Colonic mucosa (tissue), 4 donors: ENCODE measurements at regions not wholly inside any gene's neighbourhood (a gene's known extent, or its start where the extent isn't known, plus 50 kb on each side); places are given as distances from the start of the nearest gene placed in this dataset.

ENCODE experiments used
- DNase-seq: peaks from one replicate; pipeline ENCODE4 v3.0.0-alpha.2; 2020
- H3K27ac ChIP-seq: fragments of 200-600 bp; one replicate; pipeline ENCODE4 v1.8.0; 2021
- H3K27me3 ChIP-seq: fragments of 200-600 bp; one replicate; pipeline ENCODE4 v1.8.0; 2021
- H3K36me3 ChIP-seq: fragments of 200-600 bp; one replicate; pipeline ENCODE4 v1.8.0; 2021
- H3K4me1 ChIP-seq: fragments of 200-600 bp; one replicate; pipeline ENCODE4 v1.8.0; 2021; ENCODE audit warnings: mild to moderate bottlenecking
- H3K4me3 ChIP-seq: fragments of 200-600 bp; one replicate; pipeline ENCODE4 v1.8.0; 2021
- H3K9ac ChIP-seq, 2 donors: one replicate each; pipeline ENCODE4 v1.7.0; 2013; ENCODE audit warnings: control low read depth in 2 of 2, low read depth in 2 of 2, low read length in 2 of 2
- H3K9me3 ChIP-seq: fragments of 200-600 bp; one replicate; pipeline ENCODE4 v1.8.0; 2021
- intact Hi-C: fragments of 100-400 bp; cut with DNase I; formaldehyde crosslinking; loops from one replicate; pipeline ENCODE4 v1.14.1; 2022
- TF ChIP-seq, protein P1 (sequence below): fragments of 200-600 bp; IDR thresholded peaks from one replicate; pipeline ENCODE4 v1.8.0; 2022; ENCODE audit warnings: antibody characterized with exemption, mild to moderate bottlenecking
- donor health status: healthy.
- donor health status: DM: no; HTN: no; CAD: no.
- donor health status: DM: no; HTN: no; CAD: no.

DNA sequence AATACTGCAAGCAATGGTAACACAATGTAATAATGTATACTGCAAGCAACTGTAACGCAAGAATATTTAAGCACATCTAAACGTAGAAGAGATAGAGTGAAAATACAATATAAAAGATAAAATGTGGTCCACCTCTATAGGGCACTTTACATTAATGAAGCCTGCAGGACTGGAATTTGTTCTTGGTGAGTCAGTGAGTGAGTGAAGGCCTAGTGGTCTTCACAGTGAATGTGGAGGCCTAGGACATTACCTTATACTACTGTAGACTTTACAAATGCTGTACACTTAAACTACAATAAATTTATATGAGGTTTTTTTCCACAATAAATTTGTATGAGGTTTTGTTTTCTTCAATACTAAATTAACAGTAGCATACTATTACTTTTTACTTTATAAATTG is 287.4 kb upstream of the SNX7 start:
- no peaks in the 10 kb centered on the region for H3K9me3 ChIP-seq
- no peak for DNase-seq
- no peak overlapping the region for H3K27ac ChIP-seq
- intact Hi-C loops = no loop called here
- H3K9ac ChIP-seq = no peak overlapping the region
- no peaks in the 10 kb centered on the region for H3K4me1 ChIP-seq
- TF ChIP-seq, protein P1, sequence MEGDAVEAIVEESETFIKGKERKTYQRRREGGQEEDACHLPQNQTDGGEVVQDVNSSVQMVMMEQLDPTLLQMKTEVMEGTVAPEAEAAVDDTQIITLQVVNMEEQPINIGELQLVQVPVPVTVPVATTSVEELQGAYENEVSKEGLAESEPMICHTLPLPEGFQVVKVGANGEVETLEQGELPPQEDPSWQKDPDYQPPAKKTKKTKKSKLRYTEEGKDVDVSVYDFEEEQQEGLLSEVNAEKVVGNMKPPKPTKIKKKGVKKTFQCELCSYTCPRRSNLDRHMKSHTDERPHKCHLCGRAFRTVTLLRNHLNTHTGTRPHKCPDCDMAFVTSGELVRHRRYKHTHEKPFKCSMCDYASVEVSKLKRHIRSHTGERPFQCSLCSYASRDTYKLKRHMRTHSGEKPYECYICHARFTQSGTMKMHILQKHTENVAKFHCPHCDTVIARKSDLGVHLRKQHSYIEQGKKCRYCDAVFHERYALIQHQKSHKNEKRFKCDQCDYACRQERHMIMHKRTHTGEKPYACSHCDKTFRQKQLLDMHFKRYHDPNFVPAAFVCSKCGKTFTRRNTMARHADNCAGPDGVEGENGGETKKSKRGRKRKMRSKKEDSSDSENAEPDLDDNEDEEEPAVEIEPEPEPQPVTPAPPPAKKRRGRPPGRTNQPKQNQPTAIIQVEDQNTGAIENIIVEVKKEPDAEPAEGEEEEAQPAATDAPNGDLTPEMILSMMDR = no peak
- no peaks in the 10 kb centered on the region for H3K36me3 ChIP-seq
- H3K4me3 ChIP-seq = no peak overlapping the region
- no peaks in the 10 kb centered on the region for H3K27me3 ChIP-seq

DNA sequence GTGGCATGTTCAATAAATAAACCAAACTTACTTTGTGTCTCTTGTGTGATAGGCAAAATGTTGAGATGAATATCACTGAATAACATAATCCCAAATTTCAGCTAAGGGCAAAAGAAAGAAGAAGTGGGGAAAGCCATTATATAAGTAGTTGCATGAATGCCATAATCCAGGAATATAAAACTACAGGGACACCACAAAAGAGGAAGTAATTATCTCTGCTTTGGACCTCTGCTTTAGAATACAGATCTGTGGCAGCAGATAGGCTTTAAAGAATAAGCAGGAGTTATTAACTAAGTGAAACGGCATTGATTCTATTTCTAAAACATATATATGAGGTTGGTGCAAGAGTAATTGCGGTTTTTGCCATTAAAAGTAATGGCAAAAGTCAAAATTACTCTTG is 288.5 kb upstream of the SNX7 start:
- H3K4me1 ChIP-seq = no peaks in the 10 kb centered on the region
- intact Hi-C loops = no loop called here
- H3K27me3 ChIP-seq = no peaks in the 10 kb centered on the region
- DNase-seq = no peak
- H3K9ac ChIP-seq = no peak overlapping the region
- TF ChIP-seq, protein P1 = no peak
- no peaks in the 10 kb centered on the region for H3K9me3 ChIP-seq
- H3K4me3 ChIP-seq = no peak overlapping the region
- H3K27ac ChIP-seq = no peak overlapping the region
- H3K36me3 ChIP-seq = no peaks in the 10 kb centered on the region

DNA sequence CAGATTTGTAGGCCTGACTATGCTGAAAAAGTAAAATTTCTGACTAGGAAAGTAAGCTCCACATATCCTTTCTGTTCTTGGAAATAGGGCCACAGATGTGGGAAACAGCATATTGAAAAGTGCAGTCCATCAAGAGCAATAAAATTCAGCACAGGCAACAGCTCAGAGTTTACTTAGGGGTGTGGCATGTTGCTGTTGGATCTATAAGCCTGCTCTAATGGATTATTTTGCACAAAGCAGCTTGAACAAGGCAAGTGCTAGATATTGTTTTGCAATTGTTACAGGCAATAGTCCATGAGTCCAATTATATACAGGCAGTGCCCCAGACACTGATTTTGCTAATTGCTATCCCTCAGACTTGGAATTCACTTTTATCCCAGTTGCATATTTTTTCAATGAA is 289.8 kb upstream of the SNX7 start:
- TF ChIP-seq, protein P1 = no peak
- Histone ChIP-seq H3K9me3 (no peaks in the 10 kb centered on the region), H3K27ac (no peak overlapping the region), H3K27me3 (no peaks in the 10 kb centered on the region), H3K36me3 (no peaks in the 10 kb centered on the region), H3K4me3 (no peak overlapping the region), H3K4me1 (no peaks in the 10 kb centered on the region), H3K9ac (no peak overlapping the region)
- intact Hi-C loops = no loop called here
- no peak for DNase-seq

DNA sequence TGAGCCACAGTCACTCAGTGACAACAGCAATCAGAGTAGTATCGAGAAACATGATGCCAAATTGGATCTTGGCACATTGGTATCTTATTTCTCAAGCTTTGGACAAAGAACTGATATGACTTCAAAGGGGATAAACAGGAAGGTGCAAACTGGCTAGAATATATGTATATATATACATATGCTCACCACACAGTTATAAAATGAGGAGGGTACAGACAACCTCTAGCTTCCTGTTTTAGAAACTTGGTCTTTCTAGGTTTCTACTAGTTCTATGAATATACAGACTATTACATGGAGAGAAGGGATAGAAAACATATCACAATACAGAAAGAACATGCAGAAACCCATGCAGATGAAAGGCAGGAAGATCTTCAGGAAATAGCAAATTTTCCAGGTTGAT is 292.1 kb upstream of the SNX7 start:
- DNase-seq = no peak
- no peak overlapping the region for H3K27ac ChIP-seq
- H3K4me3 ChIP-seq = no peak overlapping the region
- intact Hi-C loops = no loop called here
- no peaks in the 10 kb centered on the region for H3K4me1 ChIP-seq
- H3K9ac ChIP-seq = no peak overlapping the region
- H3K36me3 ChIP-seq = no peaks in the 10 kb centered on the region
- H3K27me3 ChIP-seq = no peaks in the 10 kb centered on the region
- no peaks in the 10 kb centered on the region for H3K9me3 ChIP-seq
- TF ChIP-seq, protein P1 = no peak

DNA sequence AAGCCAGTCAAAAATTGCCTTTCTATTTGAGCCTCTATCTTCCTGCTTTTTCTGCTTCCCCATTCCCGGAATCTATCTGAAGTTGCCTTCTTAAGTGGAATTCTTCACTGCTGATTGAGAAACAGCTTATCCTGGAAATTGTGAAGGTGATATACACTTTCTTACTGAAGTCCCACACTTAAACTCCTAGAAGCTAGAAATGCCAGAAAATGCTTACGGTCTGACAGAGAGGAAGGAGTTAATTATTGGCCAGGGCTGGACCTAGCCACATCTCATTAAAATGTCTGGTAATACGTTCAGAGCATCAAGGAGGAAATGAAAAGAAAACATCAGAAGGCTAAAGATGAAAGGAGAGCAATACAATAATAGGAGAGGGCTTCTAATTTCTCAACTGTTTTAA is 292.5 kb upstream of the SNX7 start:
- Histone ChIP-seq H3K4me3 (no peak overlapping the region), H3K9me3 (no peaks in the 10 kb centered on the region), H3K4me1 (no peaks in the 10 kb centered on the region), H3K36me3 (no peaks in the 10 kb centered on the region), H3K9ac (no peak overlapping the region), H3K27me3 (no peaks in the 10 kb centered on the region), H3K27ac (no peak overlapping the region)
- DNase-seq = no peak
- intact Hi-C loops = no loop called here
- TF ChIP-seq, protein P1 = no peak

DNA sequence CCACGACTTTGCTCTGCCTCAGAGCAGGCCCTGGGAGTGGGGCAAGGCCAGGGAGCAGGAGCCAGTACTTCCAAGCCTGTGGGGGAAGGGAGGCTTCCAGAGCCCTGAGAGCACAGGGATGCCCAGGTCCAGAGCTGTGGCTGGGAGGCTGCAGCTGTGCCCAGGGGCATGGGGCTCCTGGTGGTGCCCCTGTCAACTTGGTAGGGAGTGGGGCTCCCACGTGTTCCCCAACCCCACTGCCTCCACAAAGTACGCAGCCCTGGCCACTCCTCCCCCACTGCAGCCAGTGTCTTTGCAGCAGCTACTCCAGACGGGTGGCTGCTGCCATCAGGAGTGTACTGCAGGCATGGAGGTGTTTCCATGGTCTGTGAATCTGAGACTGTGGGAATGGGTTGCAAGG is 294.1 kb upstream of the SNX7 start:
- Histone ChIP-seq H3K27me3 (no peaks in the 10 kb centered on the region), H3K4me1 (no peaks in the 10 kb centered on the region), H3K27ac (no peak overlapping the region), H3K9ac (no peak overlapping the region), H3K4me3 (no peak overlapping the region), H3K9me3 (no peaks in the 10 kb centered on the region), H3K36me3 (no peaks in the 10 kb centered on the region)
- intact Hi-C loops = no loop called here
- TF ChIP-seq, protein P1 = no peak
- DNase-seq = no peak
